ENCODE measurements at regions not wholly inside any gene's neighbourhood (a gene's known extent, or its start where the extent isn't known, plus 50 kb on each side); places are given as distances from the start of the nearest gene placed in this dataset.
A peak's percentile ranks its signal among the peaks of the same experiment; 100 is the strongest.

DNA sequence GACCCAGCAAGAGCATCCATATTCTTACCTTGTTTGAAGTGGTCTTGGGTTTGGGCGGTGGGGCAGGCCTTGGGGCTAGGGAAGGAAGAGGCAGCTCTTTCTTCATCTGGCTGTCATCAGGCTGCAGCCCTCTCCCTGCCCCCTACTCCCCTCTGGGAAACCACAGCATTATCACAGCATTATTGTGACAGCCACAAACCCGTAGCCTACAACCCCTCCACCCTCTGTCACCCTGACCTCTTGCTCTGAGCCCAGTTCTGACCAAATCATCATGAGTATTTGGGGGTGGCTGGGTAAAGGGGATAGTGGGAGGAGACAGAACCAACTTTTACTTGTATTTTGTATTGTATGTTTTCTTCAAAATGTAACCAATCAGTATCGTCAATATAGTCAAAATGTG lies 94.3 kb upstream of the ARRDC3 start:
- TF ChIP-seq, protein P1, sequence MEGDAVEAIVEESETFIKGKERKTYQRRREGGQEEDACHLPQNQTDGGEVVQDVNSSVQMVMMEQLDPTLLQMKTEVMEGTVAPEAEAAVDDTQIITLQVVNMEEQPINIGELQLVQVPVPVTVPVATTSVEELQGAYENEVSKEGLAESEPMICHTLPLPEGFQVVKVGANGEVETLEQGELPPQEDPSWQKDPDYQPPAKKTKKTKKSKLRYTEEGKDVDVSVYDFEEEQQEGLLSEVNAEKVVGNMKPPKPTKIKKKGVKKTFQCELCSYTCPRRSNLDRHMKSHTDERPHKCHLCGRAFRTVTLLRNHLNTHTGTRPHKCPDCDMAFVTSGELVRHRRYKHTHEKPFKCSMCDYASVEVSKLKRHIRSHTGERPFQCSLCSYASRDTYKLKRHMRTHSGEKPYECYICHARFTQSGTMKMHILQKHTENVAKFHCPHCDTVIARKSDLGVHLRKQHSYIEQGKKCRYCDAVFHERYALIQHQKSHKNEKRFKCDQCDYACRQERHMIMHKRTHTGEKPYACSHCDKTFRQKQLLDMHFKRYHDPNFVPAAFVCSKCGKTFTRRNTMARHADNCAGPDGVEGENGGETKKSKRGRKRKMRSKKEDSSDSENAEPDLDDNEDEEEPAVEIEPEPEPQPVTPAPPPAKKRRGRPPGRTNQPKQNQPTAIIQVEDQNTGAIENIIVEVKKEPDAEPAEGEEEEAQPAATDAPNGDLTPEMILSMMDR (IDR thresholded peaks at IDR 0.05 in 8 of 11, conservative IDR thresholded peaks at IDR 0.05 in 3 of 11), result no peak
- TF ChIP-seq POLR2A (IDR thresholded peaks at IDR 0.05) (no peak), POLR2AphosphoS5 (IDR thresholded peaks at IDR 0.05) (no peak)
- Histone ChIP-seq H3K4me1 (no peaks in the 10 kb centered on the region), H3K36me3 (no peaks in the 10 kb centered on the region), H3K9me3 (no peaks in the 10 kb centered on the region), H3K4me3 (no peak overlapping the region), H3K27ac (no peak overlapping the region), H3K27me3 (replicated peaks in 1 of 7) (no peaks in the 10 kb centered on the region)
- no peak for DNase-seq
- 56 to 89% (median 76%) methylated on average over 3 of the region's 3 CpGs for WGBS, 5 donors
- intact Hi-C loops (cut with DNase I; ENCODE audit: low total_unique reads), result no loop called here

DNA sequence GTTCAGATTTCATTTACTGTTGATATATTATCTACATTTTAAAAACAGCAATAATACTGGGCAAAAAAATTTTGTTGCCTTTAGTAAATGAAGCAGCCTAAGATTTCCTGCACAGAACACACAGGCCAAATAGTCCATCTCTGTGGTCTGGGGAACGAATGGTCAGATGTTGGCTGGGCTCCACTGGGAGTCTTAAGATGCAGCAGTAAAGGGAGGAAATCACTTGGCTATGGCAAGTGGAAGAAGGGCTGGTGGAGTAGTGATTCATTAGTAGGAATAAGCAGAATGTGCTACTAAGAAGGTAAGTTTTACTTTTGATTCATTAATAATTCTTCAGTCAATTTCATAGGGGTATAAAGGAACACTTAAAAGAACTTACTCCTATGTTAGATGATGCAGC lies 91.1 kb upstream of the ARRDC3 start:
- Histone ChIP-seq H3K36me3 (no peaks in the 10 kb centered on the region), H3K27ac (no peak overlapping the region), H3K4me3 (no peak overlapping the region), H3K4me1 (peaks cover 0 to 2% (median 0%) of the 10 kb centered on the region in 6 donors), H3K9me3 (no peaks in the 10 kb centered on the region), H3K27me3 (replicated peaks in 1 of 7) (no peaks in the 10 kb centered on the region)
- no peak for TF ChIP-seq POLR2A (IDR thresholded peaks at IDR 0.05)
- TF ChIP-seq, protein P1 (IDR thresholded peaks at IDR 0.05 in 8 of 11, conservative IDR thresholded peaks at IDR 0.05 in 3 of 11), result no peak
- no peak for TF ChIP-seq POLR2AphosphoS5 (IDR thresholded peaks at IDR 0.05)
- intact Hi-C loops (cut with DNase I; ENCODE audit: low total_unique reads), result no loop called here
- 50 to 74% (median 62%) methylated on average over 1 of the region's 1 CpG for WGBS, 5 donors
- no peak for DNase-seq

DNA sequence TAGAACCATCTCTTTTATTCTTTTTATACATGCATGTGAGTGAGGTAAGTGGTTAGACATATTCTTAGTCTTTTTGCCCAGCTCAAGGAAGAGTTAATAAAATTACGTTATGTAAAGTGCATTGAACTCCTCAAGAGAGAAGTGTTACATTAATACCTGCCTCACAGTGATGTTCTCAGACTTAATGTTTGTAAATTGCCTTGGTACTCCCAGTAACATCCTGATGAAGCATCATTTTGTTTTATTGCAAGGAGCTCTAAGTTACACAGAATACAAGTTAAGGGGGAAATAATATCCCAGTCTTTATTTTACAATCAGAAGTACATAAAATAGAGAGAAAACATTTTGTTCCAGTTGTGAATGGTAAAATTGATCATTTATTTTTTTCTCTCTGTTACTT lies 89.5 kb upstream of the ARRDC3 start:
- TF ChIP-seq, protein P1 (IDR thresholded peaks at IDR 0.05 in 8 of 11, conservative IDR thresholded peaks at IDR 0.05 in 3 of 11), result no peak
- no peak for TF ChIP-seq POLR2A (IDR thresholded peaks at IDR 0.05)
- TF ChIP-seq POLR2AphosphoS5 (IDR thresholded peaks at IDR 0.05), result no peak

DNA sequence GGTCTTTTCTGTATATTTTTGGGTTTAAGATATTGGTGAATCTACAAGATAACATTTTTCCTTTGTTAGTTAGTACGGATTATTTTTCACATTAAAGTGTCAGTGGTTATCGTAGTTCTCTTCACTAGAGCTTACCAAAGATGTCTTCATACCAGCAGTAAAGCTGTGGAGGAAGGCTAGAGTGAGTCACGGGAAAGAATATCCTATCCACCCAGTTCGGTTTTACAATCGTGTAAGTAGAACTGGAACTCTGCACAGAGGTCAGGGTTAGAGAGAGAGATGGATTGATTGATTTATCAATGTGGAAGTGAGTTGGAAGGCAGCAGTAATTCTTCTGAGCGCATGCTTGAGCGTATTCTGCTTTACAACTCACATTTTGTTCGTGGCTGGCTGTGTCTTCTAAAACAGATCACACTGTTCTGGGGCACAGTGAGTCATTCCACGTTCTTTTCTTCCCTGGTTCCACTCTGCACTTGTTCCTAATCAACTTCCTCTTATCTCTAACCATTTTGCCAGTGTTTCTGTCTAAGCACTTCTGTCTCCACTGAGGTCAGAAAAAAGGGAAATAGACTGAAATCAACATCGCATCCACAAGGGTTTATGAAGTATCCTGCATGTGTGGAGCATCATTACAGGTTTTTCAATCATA lies 86.5 kb upstream of the ARRDC3 start:
- H3K4me1 ChIP-seq, result peaks cover 0 to 6% (median 0%) of the 10 kb centered on the region in 6 donors
- peak overlapping the region in 5 of 8 donors; percentile 4 to 78 (median 60) for H3K27ac ChIP-seq
- intact Hi-C loops (cut with DNase I; ENCODE audit: low total_unique reads), result no loop called here
- H3K9me3 ChIP-seq, result peaks cover 0 to 6% (median 0%) of the 10 kb centered on the region in 8 donors
- peak in 1 of 3 donors; percentile 18 for TF ChIP-seq POLR2AphosphoS5 (IDR thresholded peaks at IDR 0.05)
- TF ChIP-seq, protein P1 (IDR thresholded peaks at IDR 0.05 in 8 of 11, conservative IDR thresholded peaks at IDR 0.05 in 3 of 11), result no peak
- H3K36me3 ChIP-seq, result no peaks in the 10 kb centered on the region
- no peaks in the 10 kb centered on the region for H3K27me3 ChIP-seq (replicated peaks in 1 of 7)
- DNase-seq, result no peak
- no peak overlapping the region for H3K4me3 ChIP-seq
- 31 to 49% (median 43%) methylated on average over 10 of the region's 10 CpGs for WGBS, 5 donors

More for the DNA sequence above, 89.5 kb upstream of the ARRDC3 start:
- Histone ChIP-seq H3K27ac (no peak overlapping the region), H3K36me3 (no peaks in the 10 kb centered on the region), H3K27me3 (replicated peaks in 1 of 7) (no peaks in the 10 kb centered on the region), H3K9me3 (no peaks in the 10 kb centered on the region), H3K4me1 (peaks cover 0 to 6% (median 0%) of the 10 kb centered on the region in 6 donors), H3K4me3 (no peak overlapping the region)
- intact Hi-C loops (cut with DNase I; ENCODE audit: low total_unique reads), result no loop called here
- 66 to 82% (median 76%) methylated on average over 1 of the region's 1 CpG for WGBS, 5 donors
- DNase-seq, result no peak

Measured in spleen (tissue), 11 donors.